GM11168 (cell line): ENCODE measurements at regions not wholly inside any gene's neighbourhood (a gene's known extent, or its start where the extent isn't known, plus 50 kb on each side); places are given as distances from the start of the nearest gene placed in this dataset.

ENCODE experiments used
- in situ Hi-C: fragments of 300-500 bp; cut with MboI; formaldehyde crosslinking; loops from one replicate; pipeline ENCODE4 v1.12.0; 2022; ENCODE audit warnings: low sequenced_read_pairs; ENCODE audit not compliant: unreplicated experiment

DNA sequence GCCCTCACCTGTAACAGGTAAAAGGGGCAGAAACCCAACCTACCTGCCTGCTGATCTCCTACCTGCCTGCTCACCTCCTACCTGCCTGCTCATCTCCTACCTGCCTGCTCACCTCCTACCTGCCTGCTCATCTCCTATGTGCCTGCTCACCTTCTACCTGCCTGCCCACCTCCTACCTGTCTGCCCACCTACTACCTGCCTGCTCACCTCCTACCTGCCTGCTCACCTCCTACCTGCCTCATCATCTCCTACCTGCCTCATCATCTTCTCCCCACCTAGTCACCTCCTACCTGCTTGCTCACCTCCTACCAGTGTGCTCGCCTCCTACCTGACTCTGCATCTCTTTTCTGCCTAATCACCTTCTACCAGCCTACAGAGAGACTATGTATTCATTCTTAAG is 452.9 kb downstream of the MATN1 start:
- in situ Hi-C loops, result no loop called here

DNA sequence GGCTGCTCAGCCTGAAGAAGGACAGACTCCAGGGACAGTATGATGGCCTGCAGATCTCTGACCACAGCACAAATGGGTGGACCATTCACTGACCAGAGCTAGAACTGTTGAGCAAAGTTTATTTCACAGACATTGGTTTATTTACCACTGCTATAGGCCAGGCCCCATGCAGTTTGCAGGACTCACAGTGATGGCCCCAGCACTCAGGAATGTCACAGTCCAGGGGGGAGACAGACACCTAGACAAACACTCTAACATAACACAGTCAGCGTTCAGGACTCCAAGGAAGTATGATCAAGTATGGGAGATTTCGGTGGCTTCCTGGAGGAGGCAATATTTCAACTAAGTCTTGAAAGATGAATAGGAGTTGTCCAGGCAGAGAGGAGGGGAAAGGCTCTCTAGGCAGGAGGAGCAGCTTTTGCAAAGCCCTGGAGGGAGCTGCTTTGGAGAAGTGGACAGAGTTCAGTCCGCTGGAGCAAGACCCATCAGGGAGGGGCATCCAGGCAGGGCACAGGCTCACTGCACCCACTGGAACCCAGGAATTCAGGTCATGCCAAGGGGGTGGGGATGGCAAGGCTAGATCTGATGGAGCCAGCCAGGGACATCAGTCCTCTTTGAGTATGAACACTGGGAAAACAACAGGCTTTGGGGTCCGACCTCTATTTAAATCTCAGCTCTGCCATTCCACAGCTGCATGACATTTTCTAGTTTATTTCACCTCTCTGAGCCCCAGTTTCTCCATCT is 454.3 kb downstream of the MATN1 start:
- in situ Hi-C loops, result no loop called here

DNA sequence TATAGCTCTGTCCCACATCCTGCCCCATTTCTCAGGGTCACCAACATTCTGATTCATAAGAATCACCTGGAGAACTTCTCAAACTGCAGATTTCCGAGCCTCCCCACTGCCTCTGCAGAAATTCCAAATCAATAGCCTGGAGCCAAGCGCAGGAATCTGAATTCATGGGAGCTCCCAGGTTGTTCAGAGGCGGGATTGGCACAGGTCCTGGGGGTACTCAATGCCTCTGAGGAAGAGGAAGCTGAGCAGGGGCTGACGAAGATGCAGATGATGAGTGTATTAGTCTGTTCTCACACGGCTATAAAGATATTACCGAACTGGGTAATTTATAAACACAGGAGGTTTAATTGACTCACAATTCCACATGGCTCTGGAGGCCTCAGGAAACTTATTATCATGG is 455.5 kb downstream of the MATN1 start:
- in situ Hi-C loops, result no loop called here

DNA sequence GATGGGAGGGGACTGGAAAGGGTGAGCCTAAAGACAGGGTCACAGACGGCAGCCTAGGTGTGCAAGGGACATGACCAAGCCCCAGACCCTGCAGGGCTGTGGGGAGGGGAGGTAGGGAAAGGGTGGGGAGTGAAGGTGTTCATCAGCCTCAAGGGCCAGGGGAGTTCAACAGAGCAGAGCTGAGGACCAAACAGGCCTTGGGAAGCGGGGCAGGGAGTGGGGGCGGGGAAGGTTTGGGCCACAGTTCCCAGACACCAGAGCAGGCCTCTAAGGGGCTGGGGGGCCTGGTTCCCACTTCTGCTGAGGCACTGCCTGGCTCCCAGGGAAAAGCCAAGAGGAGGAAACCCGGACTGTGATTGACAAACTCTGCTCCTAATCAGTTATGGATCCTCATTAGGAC is 456.3 kb downstream of the MATN1 start:
- in situ Hi-C loops, result no loop called here

DNA sequence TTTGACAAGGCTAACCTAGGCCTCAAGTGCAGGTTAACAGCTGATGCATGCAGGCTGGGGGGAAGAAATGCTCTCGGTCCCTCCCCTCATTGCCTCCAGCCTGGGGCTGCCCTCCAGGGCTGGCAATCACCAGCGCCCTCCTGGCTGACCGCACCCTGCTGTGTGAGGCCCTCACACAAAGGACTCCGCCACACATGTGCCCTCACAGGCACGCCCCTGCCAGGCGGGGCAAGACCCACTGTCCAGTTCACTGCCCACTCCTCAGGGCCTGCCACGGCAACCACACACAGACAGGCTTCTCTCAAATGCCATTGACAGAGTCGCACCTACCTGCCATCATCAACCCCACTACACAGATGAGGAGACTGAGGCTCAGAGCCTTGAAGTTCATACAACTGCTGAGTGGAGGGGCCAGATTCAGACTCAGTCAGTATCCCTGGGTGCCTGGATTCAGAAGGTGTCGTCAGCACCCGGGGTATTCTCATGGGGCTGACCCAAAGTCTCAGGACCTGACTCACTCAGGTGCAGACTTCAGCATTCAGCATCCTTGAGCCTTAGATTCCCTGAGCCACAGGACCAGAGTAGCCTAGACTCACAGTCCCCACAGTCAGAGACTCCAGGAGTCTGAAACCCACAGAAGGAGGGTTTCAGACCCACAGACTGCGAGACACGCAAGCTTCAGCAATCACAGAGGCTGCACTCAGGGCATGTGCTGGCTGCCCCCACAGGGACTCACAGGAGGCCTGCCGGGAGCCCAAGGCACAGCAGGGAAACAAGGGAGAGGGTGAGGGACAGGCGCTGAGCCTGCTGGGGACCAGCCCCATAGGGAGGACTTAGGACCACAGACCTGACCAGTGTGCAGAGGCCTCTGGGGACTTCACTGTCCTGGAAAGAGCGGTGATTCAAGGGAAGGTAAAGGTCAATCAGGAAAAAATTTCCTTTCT is 458.0 kb downstream of the MATN1 start:
- in situ Hi-C loops, result no loop called here

DNA sequence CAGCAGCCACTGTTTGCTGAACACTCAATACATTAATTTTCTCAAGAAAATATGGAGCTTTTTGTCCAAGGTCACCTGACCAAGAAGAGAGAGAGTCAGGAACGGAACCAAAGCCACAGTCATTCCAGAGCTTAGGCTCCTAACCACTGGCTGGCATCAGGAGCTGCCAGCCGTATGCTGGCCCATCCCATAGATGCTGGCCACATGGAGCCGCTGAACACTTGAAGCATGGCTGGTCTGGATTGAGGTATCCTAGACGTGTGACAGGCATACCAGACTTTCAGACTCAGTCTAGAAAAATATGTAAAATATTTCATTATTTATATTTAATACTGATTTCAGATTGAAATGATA is 458.7 kb downstream of the MATN1 start:
- in situ Hi-C loops, result no loop called here

DNA sequence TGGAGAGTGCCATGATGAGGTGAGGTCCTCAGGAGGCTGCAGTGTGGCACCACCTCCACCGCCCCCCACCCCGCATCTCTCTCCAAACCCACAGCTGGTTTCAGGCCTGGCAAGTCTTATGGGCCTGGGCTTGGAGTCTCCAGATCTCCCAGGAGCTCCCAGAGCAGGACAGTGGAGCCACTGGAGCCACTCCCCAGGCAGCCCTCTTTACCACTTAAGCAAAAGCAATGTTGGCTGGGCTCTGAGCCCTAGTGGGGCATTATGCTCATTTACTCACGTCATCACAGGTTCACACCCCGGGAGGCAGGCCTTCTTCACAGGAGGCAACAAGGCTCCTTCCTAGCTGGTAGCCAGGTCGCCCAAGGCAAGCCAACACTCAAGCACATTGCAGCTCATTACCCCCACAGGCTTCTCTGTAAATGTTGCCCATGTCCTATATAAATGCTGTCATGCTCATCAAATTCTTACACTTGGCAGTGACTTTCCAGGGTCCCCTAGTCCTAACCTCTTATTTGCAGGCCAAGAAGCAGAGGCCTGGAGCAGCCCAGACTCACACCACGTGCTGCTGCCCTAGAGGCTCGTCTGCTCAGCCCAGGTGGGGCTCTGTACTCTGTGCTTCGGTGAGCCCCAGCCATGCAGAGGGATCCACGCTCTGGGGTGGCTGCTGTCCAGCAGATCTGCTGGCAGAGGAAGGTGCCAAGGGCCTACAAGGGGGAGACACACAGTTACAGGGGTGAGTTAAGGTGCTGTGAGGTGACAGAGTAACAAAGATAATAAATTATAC is 459.3 kb downstream of the MATN1 start:
- in situ Hi-C loops, result no loop called here

DNA sequence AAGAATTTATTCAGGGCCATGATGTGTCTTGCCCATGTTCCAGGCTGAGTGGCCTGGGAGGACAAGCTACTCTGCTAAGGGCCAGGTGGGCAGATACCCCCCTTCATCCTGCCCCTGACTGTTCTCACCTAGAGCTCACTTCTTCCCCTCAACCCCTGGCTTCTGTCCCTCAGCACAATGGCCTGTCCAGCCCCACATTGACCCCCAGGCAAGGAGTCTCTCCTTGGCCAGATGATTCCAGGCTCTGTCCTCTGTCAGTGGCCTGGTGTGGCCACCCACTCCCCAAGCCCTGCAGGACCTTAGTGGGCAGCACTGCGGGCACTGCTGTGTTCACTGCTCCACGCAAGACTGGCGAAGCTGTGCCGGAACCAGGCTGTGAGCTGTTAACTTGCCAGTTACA is 460.0 kb downstream of the MATN1 start:
- in situ Hi-C loops, result no loop called here

DNA sequence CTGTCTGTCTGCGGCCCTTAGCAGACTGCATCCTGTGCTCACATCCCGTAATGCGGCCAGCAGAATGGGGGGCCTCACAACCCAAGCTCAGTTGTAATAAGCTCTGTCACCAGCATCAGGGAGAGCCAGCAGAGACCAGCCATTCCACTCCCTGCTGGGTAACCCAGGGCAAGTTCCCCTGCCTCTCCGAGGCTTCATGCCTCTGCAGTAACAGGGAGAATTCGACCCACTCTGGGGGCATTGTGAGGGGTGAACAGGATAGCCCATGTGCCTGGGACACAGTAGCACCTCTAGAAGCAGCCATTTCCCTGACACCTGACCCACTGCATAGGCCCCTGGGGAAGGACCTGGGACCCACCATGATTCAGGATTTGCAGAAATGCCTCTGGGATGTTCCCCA is 461.2 kb downstream of the MATN1 start:
- in situ Hi-C loops, result no loop called here

DNA sequence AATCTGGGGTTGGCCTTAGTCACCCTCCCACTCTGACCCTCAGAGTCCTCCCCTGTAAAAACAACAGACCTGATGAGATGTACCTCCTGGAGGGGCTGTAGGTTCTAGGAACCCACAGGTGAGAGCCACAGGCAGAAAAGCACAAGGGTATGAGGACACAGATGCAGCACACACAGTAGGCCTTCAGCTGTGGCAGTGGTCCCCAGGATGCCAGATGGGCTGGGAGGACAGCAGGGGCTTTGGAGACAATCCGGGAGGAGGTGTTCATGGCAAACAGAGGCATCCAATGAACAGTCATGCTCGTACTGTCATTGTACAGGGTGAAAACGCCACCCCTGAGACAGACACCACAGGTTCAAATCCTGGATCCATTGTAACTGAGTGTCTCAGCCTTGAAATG is 463.1 kb downstream of the MATN1 start:
- in situ Hi-C loops, result no loop called here

DNA sequence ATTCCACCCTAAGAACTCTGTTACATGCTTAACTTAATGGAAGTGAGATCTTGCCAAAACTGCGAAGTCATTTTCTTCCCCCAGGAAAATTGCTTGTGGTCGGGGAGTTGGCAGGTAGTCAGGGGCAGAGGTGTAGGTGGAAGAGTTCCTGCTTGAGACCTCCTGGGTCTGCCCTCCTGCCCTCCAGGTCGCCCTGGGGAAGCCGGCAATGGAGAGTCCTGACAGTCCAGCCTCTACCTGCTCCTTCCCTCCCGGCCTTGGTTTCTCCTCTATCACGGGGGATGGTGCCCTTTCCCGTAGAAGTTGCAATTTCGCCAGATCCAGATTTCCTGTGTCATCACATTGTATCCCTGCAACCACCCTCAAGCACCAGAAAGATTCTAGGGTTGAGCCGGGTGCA is 463.8 kb downstream of the MATN1 start:
- in situ Hi-C loops, result no loop called here

DNA sequence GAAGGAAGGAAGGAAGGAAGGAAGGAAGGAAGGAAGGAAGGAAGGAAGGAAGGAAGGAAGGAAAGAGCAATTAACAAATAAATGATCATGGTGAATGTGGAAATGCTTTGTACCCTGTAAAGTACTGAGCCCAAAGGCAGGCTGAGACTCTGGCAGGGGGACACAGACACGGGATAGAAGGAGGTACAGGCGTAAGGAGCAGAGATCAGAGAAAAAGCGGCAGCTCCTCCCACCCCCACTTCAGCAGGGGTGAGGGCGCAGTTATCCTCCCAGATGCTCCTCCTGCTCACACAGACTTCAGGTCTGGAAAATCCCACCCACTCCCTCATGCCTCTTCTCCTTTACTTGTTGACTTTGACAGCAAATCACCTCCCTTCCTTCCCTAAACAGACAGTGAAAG is 464.5 kb downstream of the MATN1 start:
- in situ Hi-C loops, result no loop called here

DNA sequence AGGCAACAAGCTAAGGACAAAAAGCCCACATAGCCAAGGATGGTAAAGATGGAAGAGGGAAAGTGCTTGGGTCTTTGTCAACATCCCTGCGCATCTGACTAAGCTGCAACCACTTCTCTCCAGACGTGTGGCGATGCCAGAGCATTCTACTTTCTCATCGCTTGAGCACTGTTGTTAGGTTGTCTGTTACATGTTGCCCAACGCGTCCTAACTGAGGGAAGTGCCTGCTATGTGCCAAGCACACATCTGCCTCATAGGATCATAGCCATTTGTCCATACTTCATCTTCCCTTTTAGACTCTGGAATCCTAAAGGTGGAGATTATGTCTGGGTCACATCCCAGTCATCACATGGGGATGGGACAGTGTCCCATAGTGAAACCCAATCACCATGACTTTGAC is 464.9 kb downstream of the MATN1 start:
- in situ Hi-C loops, result no loop called here

DNA sequence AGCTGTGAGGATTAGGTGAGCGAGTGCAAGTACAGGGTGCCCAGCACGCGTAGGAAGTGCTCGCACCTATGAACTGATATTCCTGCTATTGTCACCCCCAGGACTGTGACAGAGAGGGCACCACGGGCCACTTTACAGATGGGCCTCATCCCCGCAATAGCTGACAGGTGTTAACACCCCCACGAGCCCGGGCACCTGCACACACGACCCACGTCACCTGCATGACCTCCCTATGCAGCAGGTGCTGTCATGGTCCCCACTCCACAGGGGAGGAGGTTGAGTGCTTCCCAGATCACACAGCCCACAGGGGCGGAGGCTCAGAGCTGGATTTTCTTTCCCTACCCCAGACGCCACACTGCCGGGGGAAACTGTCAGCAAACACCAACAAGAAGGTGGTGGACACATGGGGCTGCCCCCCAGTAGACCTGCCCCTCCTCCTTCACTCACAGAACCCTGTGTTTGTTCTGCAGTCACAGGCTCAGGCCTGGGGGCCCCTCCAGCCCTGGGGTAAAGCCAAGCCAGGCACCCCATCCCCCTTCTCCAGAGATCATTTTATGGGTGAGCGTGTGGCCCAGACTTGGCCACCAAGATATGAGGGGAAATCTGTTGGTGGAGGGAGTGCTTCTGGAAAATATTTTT is 465.5 kb downstream of the MATN1 start:
- in situ Hi-C loops, result no loop called here

DNA sequence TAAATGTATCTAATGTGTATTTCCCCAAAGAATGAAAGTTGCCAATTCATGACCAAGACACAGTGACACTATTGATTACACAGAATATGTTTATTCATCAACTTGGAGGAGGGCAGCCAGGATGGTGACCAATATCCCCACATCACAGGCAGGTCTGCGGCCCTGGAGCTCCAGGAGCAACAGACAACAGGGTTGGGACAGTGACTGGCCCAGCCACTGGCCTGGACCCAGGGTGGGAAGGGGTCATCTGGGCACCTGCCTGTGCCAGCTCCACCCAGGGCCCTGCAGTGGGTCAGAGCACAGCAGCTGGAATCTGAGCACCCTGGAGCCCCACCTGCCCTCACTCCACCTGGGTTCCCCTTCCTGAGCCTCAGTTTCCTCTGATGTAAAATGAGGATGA is 466.1 kb downstream of the MATN1 start:
- in situ Hi-C loops, result no loop called here

DNA sequence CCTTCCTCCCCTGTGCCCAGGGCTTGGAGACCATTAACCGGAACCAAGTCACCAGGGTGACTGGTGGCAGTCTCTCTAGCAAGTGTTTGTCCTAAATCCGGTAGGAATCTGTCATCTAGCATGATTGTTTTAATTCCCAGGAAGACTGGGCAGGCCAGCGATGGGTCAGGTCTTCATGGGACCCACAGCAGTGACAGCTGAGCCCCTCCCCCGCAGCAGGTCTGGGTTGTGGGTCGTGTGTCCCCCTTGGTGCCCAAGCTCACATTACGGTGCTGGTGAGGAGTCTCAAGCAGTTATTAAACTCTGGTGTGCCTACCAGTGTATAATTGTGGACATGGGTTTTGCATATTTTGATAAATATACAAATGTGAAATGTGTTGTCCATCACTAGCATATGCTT is 466.5 kb downstream of the MATN1 start:
- in situ Hi-C loops, result no loop called here

DNA sequence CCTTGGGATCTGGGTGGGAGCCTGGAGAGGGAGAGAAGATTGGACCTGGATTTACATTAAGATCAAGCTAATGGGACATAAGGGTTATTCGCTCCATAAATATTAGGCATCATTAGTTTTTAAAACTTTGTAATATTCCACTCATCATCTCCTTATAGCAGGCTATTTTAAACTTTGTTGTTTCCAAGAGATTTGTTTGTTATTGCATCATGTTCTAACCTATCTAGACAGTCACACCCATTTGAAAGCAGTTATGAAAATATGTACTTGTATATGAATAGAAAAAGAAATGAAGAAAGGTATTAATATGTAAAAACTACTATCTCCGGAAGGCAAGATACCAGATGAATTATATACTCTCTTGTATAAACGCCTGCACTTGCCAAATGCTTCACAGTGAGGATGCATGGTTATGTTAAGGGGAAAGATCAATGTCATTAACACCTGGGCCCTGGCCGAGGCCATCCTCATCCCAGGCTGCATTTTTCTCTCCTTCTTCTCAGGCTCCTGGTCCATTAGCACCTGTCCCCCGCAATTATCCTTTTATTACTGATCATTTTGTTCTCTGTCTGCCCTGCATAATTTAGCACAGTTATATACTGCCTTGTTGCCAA is 468.2 kb downstream of the MATN1 start:
- in situ Hi-C loops, result no loop called here

DNA sequence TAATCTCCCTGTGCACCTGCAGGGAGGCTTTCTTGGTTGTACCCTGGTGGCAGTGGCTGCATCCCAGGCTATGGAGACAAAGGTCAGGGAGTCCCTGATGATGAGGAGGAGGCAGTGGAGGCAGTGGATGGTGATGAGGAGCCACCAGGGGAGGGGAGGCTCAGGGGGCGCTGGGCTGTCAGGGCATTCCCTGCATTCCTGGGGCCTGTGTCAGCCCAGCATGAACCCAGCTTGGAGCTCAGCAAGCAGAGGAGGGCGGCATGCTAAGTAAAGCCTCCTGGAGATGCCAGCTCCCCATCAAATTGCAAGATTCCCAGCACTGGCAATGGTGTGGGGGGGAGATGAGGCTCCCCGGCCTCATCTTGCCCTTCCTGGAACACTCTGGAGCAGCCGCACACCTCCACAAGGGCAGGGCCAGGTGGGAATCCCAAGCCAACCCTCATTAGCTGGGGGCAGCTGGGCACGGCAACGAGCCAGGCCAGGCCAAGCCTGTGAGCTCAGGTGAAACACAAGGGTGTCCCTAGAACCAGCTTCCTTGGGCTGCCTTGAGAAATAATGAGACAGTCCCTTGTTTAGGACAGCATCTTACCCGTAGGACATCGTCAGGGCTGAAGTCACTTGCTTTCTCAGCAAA is 469.5 kb downstream of the MATN1 start:
- in situ Hi-C loops, result no loop called here

DNA sequence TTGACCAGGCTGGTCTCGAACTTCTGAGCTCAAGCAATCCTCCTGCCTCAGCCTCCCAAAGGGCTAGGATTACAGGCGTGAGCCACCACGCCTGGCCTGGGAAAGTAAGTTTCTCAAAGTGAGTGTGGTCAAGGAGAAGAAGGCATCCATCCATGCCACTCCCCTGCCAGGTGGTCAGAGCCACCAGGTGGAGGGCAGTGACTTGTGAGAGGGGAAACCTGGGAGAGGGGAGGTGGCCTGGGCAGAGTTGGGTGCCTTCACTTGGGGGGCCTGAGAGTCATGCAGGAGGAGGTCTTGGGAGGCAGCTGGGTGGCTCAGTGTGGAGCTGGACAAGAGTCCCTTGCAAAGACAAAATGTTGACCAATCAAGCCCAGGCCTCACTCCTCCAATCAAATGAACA is 470.0 kb downstream of the MATN1 start:
- in situ Hi-C loops, result no loop called here
